ENCODE measurements at regions not wholly inside any gene's neighbourhood (a gene's known extent, or its start where the extent isn't known, plus 50 kb on each side); places are given as distances from the start of the nearest gene placed in this dataset.
"Not testable (repeated sequence)": the region's sequence is repeated elsewhere in the genome, so short reads cannot be mapped to it uniquely, and the experiment has no call there.

- no peak for DNase-seq
These were observed 111.6 kb upstream of the EYA4 start for GRCh38 chr6:133129556-133129955.

DNA sequence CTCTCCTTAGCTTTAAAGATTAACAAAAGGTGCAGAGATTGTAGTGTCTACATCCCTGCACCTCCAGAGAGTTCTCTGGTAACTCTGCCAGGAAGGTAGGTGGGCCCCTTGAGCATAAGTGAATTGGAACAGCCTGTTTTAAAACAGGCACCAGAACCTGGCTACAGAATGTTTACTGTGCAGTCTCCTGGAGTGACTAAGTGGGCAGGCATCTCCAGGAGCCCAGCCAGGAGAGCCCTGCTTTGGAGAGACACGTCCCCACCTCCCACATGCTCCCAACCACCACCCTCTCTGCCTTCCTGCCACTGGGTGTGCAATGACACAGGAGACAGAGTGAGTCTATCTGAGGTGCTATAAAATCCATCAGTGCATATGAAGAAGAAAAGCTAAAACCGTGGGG lies 110.3 kb upstream of the EYA4 start:
- DNase-seq: no peak

- no peak for DNase-seq
These were observed 109.3 kb upstream of the EYA4 start for GRCh38 chr6:133131621-133132465.

DNA sequence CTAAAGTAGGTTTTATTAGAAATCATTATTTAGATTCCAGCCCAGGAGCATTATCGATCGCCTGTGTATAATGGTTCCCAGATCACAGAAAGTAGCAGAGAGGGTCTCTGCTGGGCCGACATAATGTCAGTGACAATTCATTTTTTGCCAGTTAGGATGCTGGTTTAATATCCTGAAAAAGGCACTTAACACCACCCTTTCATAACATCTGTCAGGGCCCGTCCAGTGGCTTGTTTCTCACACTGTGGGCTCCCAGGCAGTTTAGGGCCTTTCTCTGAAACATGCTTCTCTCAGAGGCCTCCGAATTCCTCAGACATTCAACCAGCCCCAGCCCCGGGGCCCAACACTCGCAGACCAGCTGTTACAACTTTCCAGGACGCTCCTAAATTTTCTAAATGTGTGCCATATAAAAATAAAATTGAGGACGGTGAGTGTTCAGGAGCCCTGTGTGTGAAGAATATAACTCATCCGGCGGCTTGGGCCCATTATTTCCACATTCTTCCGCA lies 108.6 kb upstream of the EYA4 start:
- no peak for DNase-seq

DNA sequence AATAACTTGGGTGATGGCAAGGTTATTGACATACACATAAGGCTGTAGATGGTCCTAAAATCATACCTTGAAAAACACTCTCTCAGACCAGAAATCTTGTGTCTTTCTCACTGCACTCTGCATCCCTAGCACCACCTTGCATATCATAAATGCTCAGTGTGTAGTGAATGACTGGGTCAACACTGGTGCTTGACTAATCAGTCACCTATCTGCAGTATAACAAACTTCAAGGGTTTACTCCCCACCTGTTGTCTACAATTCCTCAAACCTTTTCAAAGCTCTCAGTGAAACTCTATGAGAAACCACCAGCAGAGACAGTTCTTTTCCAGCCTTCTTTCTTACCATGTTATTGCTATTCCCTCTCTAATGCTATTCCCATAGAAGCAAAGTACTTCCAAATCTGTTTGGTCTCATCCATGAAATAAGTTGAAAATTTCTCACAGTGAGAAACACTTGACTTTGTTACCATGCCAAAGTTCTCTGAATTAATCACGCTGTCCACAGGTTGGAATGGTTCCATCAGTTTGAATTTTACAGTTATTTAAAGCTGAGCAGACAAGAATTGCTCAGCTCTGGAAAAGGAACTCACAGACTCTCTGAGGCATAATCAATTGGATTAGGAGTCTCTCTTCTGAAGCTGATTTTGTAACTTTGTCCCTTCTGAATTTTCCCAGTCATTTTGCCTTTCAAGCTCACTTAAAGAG lies 104.8 kb upstream of the EYA4 start:
- DNase-seq: no peak

DNA sequence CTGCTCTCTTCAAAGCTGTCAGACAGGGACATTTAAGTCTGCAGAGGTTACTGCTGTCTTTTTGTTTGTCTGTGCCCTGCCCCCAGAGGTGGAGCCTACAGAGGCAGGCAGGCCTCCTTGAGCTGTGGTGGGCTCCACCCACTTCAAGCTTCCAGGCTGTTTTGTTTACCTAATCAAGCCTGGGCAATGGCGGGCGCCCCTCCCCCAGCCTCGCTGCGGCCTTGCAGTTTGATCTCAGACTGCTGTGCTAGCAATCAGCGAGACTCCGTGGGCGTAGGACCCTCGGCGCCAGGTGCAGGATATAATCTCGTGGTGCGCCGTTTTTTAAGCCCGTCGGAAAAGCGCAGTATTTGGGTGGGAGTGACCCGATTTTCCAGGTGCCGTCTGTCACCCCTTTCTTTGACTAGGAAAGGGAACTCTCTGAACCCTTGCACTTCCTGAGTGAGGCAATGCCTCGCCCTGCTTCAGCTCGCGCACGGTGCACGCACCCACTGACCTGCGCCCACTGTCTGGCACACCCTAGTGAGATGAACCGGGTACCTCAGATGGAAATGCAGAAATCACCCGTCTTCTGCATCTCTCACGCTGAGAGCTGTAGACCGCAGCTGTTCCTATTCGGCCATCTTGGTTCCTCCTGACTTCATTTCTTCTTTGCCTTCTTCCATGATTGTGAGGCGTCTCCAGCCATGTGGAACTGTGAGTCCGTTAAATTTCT lies 93.5 kb upstream of the EYA4 start:
- DNase-seq: not testable (repeated sequence)

DNA sequence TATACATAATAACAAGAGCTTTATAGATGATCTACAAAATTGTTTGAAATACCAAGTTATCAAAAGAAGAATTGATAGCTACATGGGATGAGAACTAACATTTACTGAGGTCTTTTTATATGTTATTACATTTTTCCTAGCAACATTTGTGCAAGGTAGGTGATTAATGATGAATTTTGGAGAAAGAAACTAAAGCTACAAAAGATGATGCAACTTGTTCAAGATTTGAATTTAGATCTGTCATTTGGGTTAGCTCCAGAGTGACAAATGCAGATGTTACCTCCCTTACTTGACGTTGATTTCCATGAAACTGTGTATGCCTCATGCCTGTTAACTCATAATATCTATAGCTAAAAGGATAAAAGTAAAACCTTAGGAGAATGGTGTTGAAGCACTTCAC lies 84.5 kb upstream of the EYA4 start:
- no peak for DNase-seq

DNA sequence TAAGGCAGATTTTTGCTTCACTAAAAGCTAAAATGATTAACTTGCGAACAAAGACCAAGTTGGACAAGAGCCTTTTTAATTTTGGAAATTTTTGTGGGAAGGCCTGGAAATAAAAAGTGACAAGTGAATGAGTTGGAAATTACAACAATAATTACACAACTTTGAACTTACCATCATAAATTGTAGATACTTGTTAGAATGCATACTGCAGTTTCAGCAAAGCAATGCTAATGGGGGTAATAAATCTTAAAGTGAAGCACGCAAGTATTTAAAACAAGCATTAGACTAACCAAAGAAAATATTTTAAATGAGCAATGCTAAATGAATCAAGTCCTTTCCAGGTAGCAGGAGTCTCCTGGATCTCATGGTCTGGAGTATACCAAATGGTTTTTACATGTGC lies 83.2 kb upstream of the EYA4 start:
- DNase-seq: no peak

GRCh38 chr6:133159255-133159795 lies 81.8 kb upstream of the EYA4 start:
- no peak for DNase-seq

GRCh38 chr6:133160536-133160935 lies 80.6 kb upstream of the EYA4 start:
- DNase-seq: no peak

GRCh38 chr6:133165235-133165634 lies 75.9 kb upstream of the EYA4 start:
- no peak for DNase-seq

- no peak for DNase-seq
These were observed 74.4 kb upstream of the EYA4 start for GRCh38 chr6:133166766-133167165.

DNA sequence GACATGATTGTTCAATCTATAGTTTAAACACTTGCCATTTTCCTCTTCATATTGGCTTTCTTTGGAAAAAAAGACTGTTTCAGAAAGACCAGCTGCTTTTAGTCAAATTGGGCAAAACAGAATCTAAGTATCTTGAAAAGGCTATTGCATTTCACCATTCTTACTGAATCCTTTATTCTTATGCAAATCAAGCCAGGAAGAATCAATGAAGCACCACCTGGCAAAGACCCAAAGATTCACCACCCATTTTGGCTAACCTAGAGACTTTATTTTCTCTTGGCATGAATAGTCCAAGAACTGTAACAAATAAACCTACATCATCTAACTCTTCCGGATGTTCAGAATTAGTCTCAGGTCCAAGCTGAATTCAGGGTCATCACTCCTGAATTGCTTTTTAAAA lies 71.3 kb upstream of the EYA4 start:
- DNase-seq: no peak

DNA sequence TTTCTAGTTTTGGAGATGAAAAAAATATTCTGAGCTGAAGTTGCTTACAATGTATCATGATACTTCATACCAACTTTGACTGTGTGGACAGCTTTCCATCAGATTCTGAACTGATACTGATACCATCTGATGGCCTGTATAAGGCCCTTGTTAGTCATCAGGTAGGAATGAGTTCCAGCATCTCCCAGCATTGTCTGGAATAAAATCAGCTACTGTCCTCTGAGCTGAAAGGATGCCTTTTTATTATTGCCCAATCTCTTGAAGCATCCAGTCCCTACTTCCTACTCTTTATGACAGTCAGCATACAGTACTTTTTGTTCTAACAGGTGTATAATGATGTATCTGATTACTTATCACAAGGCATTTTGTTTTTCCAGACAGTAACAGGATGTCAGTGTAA lies 70.6 kb upstream of the EYA4 start:
- DNase-seq: no peak

GRCh38 chr6:133171989-133172604 lies 69.1 kb upstream of the EYA4 start:
- DNase-seq: no peak

DNA sequence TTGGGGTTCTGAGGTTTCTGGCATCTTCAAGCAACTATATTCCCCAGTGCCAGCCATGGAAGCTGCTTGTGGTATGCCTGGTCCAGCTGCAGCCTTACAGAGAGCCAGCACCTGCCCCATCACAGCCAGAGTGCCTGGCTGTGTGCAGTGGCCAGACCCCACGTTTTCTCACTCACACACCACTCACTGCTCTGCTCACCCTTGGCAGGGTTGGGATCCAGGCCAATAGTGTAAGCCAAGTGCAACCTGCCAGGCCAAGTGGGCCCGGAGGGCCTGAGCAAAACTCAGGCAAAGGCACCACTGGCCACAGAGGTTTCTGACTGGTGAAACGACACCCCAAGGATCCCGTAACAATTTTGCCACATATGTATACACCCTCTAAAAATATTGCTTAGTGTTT lies 67.9 kb upstream of the EYA4 start:
- DNase-seq: no peak

- no peak for DNase-seq
These were observed 61.7 kb upstream of the EYA4 start for GRCh38 chr6:133179481-133179880.

GRCh38 chr6:133183691-133184090 lies 57.5 kb upstream of the EYA4 start:
- DNase-seq: no peak

- no peak for DNase-seq
These were observed 56.3 kb upstream of the EYA4 start for GRCh38 chr6:133184798-133185372.

- DNase-seq: no peak
These were observed 55.4 kb upstream of the EYA4 start for GRCh38 chr6:133185731-133186130.

DNA sequence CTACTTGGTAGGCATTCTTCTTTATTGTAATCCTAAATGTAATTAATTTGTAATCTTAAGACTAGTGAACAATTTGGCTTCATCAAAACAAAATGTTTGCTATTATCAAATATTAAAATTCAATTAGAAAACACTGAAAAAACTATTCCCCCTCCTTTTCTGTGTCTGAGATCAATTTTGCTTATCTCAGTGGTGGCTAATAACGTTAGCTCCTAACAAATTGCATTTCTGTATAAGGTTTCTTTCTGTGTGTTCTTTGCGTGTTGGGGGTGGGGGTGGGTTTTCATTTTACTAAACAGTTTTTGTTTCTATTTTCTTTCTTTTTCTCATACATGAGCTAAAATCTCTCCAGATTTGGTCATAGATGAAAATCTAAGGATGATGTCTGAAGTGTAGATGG lies 54.0 kb upstream of the EYA4 start:
- DNase-seq: no peak

DNA sequence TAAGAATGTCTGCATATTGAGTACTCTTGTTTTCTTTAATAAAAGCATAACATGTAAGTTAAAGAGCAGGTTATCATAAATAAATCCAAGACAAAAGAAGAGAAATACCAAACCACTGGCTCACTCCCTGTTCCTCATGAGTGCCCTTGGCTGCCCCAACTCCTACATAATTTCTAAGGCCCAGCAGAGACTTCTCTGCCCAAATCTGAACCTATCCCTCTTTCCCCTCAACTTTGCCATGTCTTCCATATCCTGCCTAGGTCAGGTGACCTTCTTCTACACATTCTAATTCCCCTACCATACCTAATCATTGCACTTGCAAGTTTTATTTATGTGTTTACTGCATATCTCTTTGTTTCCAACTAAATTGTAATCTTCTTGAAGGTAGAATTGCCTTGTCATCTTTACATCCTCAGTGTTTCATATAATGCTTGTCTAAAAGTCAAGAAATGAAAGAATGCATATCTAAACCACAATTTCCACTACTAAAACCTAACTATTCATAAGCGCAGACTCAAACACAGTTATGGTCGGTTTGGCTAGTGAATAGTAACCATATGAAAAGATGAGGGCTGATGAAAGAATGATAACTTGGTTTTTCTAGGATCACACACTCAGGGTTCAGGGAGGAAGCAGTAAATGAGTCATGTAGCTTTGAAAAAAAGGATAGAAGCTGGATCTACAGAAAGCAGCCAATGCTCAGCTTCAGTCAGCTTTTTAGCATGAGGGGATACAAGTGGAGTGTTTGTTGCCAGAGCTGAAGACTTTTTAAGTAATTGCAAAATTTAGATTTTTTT lies 53.3 kb upstream of the EYA4 start:
- no peak for DNase-seq

Measured in activated effector memory CD4-positive, alpha-beta T cell treated with Interleukin-2 at 50 U/mL for 16 hours (primary cell).